ENCODE measurements at regions not wholly inside any gene's neighbourhood (a gene's known extent, or its start where the extent isn't known, plus 50 kb on each side); places are given as distances from the start of the nearest gene placed in this dataset.

- no peak for TF ChIP-seq CTCF (IDR thresholded peaks at IDR 0.05)
- TF ChIP-seq POLR2A (IDR thresholded peaks at IDR 0.05): no peak
Observed at GRCh38 chr11:130689222-130689908, 226.9 kb downstream of the SNX19 start.
